Mesendoderm (in vitro differentiated cells): ENCODE measurements at regions not wholly inside any gene's neighbourhood (a gene's known extent, or its start where the extent isn't known, plus 50 kb on each side); places are given as distances from the start of the nearest gene placed in this dataset.

ENCODE experiments used
- DNase-seq: peaks from one replicate; pipeline ENCODE4 v3.0.0; 2013
- H2AK5ac ChIP-seq: 2 replicates; pipeline ENCODE4 v1.6.1; 2013; ENCODE audit warnings: low read length, inconsistent platforms
- H2BK120ac ChIP-seq: 2 replicates; pipeline ENCODE4 v1.6.1; 2013; ENCODE audit warnings: low read depth, mild to moderate bottlenecking, low read length, moderate library complexity, mixed read lengths
- H2BK15ac ChIP-seq: replicated peaks from 2 replicates; pipeline ENCODE4 v1.6.1; 2013; ENCODE audit warnings: low read depth, mild to moderate bottlenecking, moderate library complexity
- H2BK5ac ChIP-seq: 2 replicates; pipeline ENCODE4 v1.6.1; 2013; ENCODE audit warnings: low read length, inconsistent platforms
- H3K18ac ChIP-seq: 2 replicates; pipeline ENCODE4 v1.6.1; 2013; ENCODE audit warnings: mild to moderate bottlenecking, low read length, mixed read lengths
- H3K23ac ChIP-seq: one replicate; pipeline ENCODE4 v1.6.1; 2013; ENCODE audit warnings: low read length
- H3K27ac ChIP-seq: 2 replicates; pipeline ENCODE4 v1.5.1; 2013; ENCODE audit warnings: low read depth, mild to moderate bottlenecking, inconsistent platforms, low read length, moderate library complexity
- H3K27me3 ChIP-seq: 2 replicates; pipeline ENCODE4 v1.6.1; 2013; ENCODE audit warnings: low read length, control low read depth, mild to moderate bottlenecking, inconsistent platforms; ENCODE audit not compliant: insufficient read depth, poor library complexity
- H3K36me3 ChIP-seq: 2 replicates; pipeline ENCODE4 v1.6.1; 2013; ENCODE audit warnings: low read length, inconsistent platforms; ENCODE audit not compliant: control insufficient read depth, insufficient read depth
- H3K4ac ChIP-seq: one replicate; pipeline ENCODE4 v1.6.1; 2013; ENCODE audit warnings: low read depth, mild to moderate bottlenecking, low read length, moderate library complexity
- H3K4me1 ChIP-seq: 2 replicates; pipeline ENCODE4 v1.6.1; 2013; ENCODE audit warnings: low read depth, low read length, inconsistent platforms; ENCODE audit not compliant: control insufficient read depth
- H3K4me2 ChIP-seq: 2 replicates; pipeline ENCODE4 v1.6.1; 2013; ENCODE audit warnings: low read length
- H3K4me3 ChIP-seq: 2 replicates; pipeline ENCODE4 v1.5.1; 2013; ENCODE audit warnings: mild to moderate bottlenecking, low read length
- H3K56ac ChIP-seq: one replicate; pipeline ENCODE4 v1.6.1; 2013; ENCODE audit warnings: low read length
- H3K79me1 ChIP-seq: 2 replicates; pipeline ENCODE4 v1.6.1; 2013; ENCODE audit warnings: low read length, inconsistent platforms
- H3K79me2 ChIP-seq: 2 replicates; pipeline ENCODE4 v1.6.1; 2013; ENCODE audit warnings: mild to moderate bottlenecking, low read length; ENCODE audit not compliant: control insufficient read depth, insufficient read depth
- H3K9ac ChIP-seq: 2 replicates; pipeline ENCODE4 v1.6.1; 2013; ENCODE audit warnings: low read length, inconsistent platforms
- H4K5ac ChIP-seq: one replicate; pipeline ENCODE4 v1.6.1; 2013; ENCODE audit warnings: low read length
- H4K8ac ChIP-seq: one replicate; pipeline ENCODE4 v1.6.1; 2013; ENCODE audit warnings: low read depth, mild to moderate bottlenecking, control low read depth, low read length, moderate library complexity
- WGBS: extraction: QIAGEN DNeasy Blood & Tissue Kit; methylation state at CpG from one replicate; pipeline ENCODE4 v1.1.7; 2013; ENCODE audit warnings: low lambda C conversion rate, missing lambda C conversion rate; ENCODE audit not compliant: insufficient coverage; ENCODE audit errors: extremely low coverage; 5-methylcytosine and 5-hydroxymethylcytosine counted together

GRCh38 chr20:51900443-51900842, 98.1 kb upstream of the SALL4 start:
- Histone ChIP-seq H4K5ac (no peak overlapping the region), H3K36me3 (no peaks in the 10 kb centered on the region), H3K79me1 (no peaks in the 10 kb centered on the region), H2BK15ac (no peak overlapping the region), H3K18ac (no peak overlapping the region), H3K79me2 (no peaks in the 10 kb centered on the region), H3K4me1 (no peaks in the 10 kb centered on the region), H3K9ac (no peak overlapping the region), H3K23ac (no peak overlapping the region), H2BK5ac (no peak overlapping the region), H2AK5ac (no peak overlapping the region), H4K8ac (no peak overlapping the region), H3K4me3 (no peak overlapping the region), H3K4ac (no peak overlapping the region), H3K4me2 (no peak overlapping the region), H3K56ac (no peak overlapping the region), H2BK120ac (no peak overlapping the region), H3K27me3 (no peaks in the 10 kb centered on the region), H3K27ac (no peak overlapping the region)
- no CpG with 5 or more reads among the region's 3 CpGs for WGBS
- DNase-seq, result no peak

- Histone ChIP-seq H3K4me3 (no peak overlapping the region), H3K79me2 (no peaks in the 10 kb centered on the region), H3K23ac (no peak overlapping the region), H3K4me1 (no peaks in the 10 kb centered on the region), H2BK5ac (no peak overlapping the region), H4K5ac (no peak overlapping the region), H2BK120ac (no peak overlapping the region), H2BK15ac (no peak overlapping the region), H3K4ac (no peak overlapping the region), H3K4me2 (no peak overlapping the region), H2AK5ac (no peak overlapping the region), H3K9ac (no peak overlapping the region), H3K27me3 (no peaks in the 10 kb centered on the region), H4K8ac (no peak overlapping the region), H3K56ac (no peak overlapping the region), H3K36me3 (no peaks in the 10 kb centered on the region), H3K18ac (no peak overlapping the region), H3K27ac (no peak overlapping the region), H3K79me1 (no peaks in the 10 kb centered on the region)
- WGBS, result no CpG with 5 or more reads among the region's 7 CpGs
- peak; percentile 57 for DNase-seq
Measured at GRCh38 chr20:51899674-51900073, 97.4 kb upstream of the SALL4 start.

- Histone ChIP-seq H3K9ac (no peak overlapping the region), H3K4ac (no peak overlapping the region), H4K8ac (no peak overlapping the region), H3K27me3 (no peaks in the 10 kb centered on the region), H2BK5ac (no peak overlapping the region), H3K4me2 (no peak overlapping the region), H4K5ac (no peak overlapping the region), H3K79me1 (no peaks in the 10 kb centered on the region), H3K56ac (no peak overlapping the region), H3K4me3 (no peak overlapping the region), H2AK5ac (no peak overlapping the region), H2BK120ac (no peak overlapping the region), H3K36me3 (no peaks in the 10 kb centered on the region), H3K23ac (no peak overlapping the region), H3K18ac (no peak overlapping the region), H3K4me1 (no peaks in the 10 kb centered on the region), H2BK15ac (no peak overlapping the region), H3K27ac (no peak overlapping the region), H3K79me2 (no peaks in the 10 kb centered on the region)
- no CpG with 5 or more reads among the region's 6 CpGs for WGBS
- no peak for DNase-seq
Measured at GRCh38 chr20:51898788-51899187, 96.5 kb upstream of the SALL4 start.

- no peak overlapping the region for H3K23ac ChIP-seq
- H3K4me1 ChIP-seq, result peaks cover 3% of the 10 kb centered on the region
- no peak overlapping the region for H2AK5ac ChIP-seq
- H4K8ac ChIP-seq, result no peak overlapping the region
- H3K18ac ChIP-seq, result no peak overlapping the region
- H3K56ac ChIP-seq, result no peak overlapping the region
- no peaks in the 10 kb centered on the region for H3K79me1 ChIP-seq
- H4K5ac ChIP-seq, result no peak overlapping the region
- no CpG with 5 or more reads among the region's 8 CpGs for WGBS
- no peak for DNase-seq
- no peaks in the 10 kb centered on the region for H3K36me3 ChIP-seq
- H3K9ac ChIP-seq, result no peak overlapping the region
- no peaks in the 10 kb centered on the region for H3K27me3 ChIP-seq
- no peak overlapping the region for H2BK120ac ChIP-seq
- H2BK5ac ChIP-seq, result no peak overlapping the region
- H3K4me2 ChIP-seq, result no peak overlapping the region
- no peak overlapping the region for H3K4me3 ChIP-seq
- no peak overlapping the region for H3K4ac ChIP-seq
- no peak overlapping the region for H2BK15ac ChIP-seq
- H3K27ac ChIP-seq, result no peak overlapping the region
- no peaks in the 10 kb centered on the region for H3K79me2 ChIP-seq
Measured at GRCh38 chr20:51894619-51895018, 92.3 kb upstream of the SALL4 start.

GRCh38 chr20:51894201-51894600, 91.9 kb upstream of the SALL4 start:
- Histone ChIP-seq H3K79me2 (no peaks in the 10 kb centered on the region), H3K4me3 (no peak overlapping the region), H2BK5ac (no peak overlapping the region), H3K4me1 (peaks cover 3% of the 10 kb centered on the region), H3K4me2 (no peak overlapping the region), H2BK15ac (no peak overlapping the region), H3K23ac (no peak overlapping the region), H3K56ac (no peak overlapping the region), H3K36me3 (no peaks in the 10 kb centered on the region), H3K27ac (no peak overlapping the region), H2BK120ac (no peak overlapping the region), H3K4ac (no peak overlapping the region), H3K79me1 (no peaks in the 10 kb centered on the region), H4K8ac (no peak overlapping the region), H2AK5ac (no peak overlapping the region), H3K27me3 (no peaks in the 10 kb centered on the region), H3K9ac (no peak overlapping the region), H4K5ac (no peak overlapping the region), H3K18ac (no peak overlapping the region)
- WGBS, result no CpG with 5 or more reads among the region's 6 CpGs
- no peak for DNase-seq

- Histone ChIP-seq H3K56ac (no peak overlapping the region), H3K9ac (no peak overlapping the region), H3K27me3 (no peaks in the 10 kb centered on the region), H3K23ac (no peak overlapping the region), H3K18ac (no peak overlapping the region), H3K4me2 (no peak overlapping the region), H2BK5ac (no peak overlapping the region), H3K4me1 (peaks cover 3% of the 10 kb centered on the region), H3K36me3 (no peaks in the 10 kb centered on the region), H3K4me3 (no peak overlapping the region), H2BK15ac (no peak overlapping the region), H4K5ac (no peak overlapping the region), H3K79me2 (no peaks in the 10 kb centered on the region), H3K79me1 (no peaks in the 10 kb centered on the region), H3K27ac (no peak overlapping the region), H2AK5ac (no peak overlapping the region), H4K8ac (no peak overlapping the region), H3K4ac (no peak overlapping the region), H2BK120ac (no peak overlapping the region)
- WGBS, result no CpG with 5 or more reads among the region's 7 CpGs
- no peak for DNase-seq
Measured at GRCh38 chr20:51893723-51894122, 91.4 kb upstream of the SALL4 start.
